ENCODE measurements at regions not wholly inside any gene's neighbourhood (a gene's known extent, or its start where the extent isn't known, plus 50 kb on each side); places are given as distances from the start of the nearest gene placed in this dataset.

- CTCF ChIA-PET (ENCODE audit: low intra/inter-chr PET ratio, low total read pairs), result no interaction called here
- Histone ChIP-seq H3K4me3 (replicated peaks in 1 of 3; ENCODE audit: insufficient read depth in 1 of 3, low read depth in 2 of 3, low read length in 3 of 3) (no peak overlapping the region), H3K4me1 (ENCODE audit: insufficient read depth, low read length) (no peaks in the 10 kb centered on the region)
Measured at GRCh38 chr6:144400321-144400720, 115.2 kb downstream of the UTRN start.

More at GRCh38 chr6:144400321-144400720, 115.2 kb downstream of the UTRN start:
- Histone ChIP-seq H2AFZ (ENCODE audit: low read length) (no peak overlapping the region), H3K4me2 (ENCODE audit: low read depth, low read length) (no peak overlapping the region), H4K20me1 (ENCODE audit: insufficient read depth, low read length) (peaks cover 55% of the 10 kb centered on the region), H3K9me3 (ENCODE audit: low read length) (peaks cover 18% of the 10 kb centered on the region), H3K9ac (ENCODE audit: insufficient read depth, low read depth, low read length) (no peak overlapping the region), H3K27ac (ENCODE audit: extremely low read length, insufficient read depth, low read length) (no peak overlapping the region), H3K36me3 (replicated peaks in 1 of 2; ENCODE audit: control insufficient read depth in 1 of 2, insufficient read depth in 2 of 2, low read length in 2 of 2) (peaks cover 7 to 38% of the 10 kb centered on the region in 2 experiments), H3K27me3 (ENCODE audit: control insufficient read depth in 1 of 2, insufficient read depth in 2 of 2, low read length in 2 of 2) (no peaks in the 10 kb centered on the region), H3K79me2 (ENCODE audit: insufficient read depth, low read length) (peaks cover 83% of the 10 kb centered on the region)
- POLR2A ChIA-PET, result no interaction called here
- BruUV-seq (replicated peaks), result no TSS peak
- in situ Hi-C loops (cut with HindIII; ENCODE audit: extremely low pct_ligation_motif_present, low pct_unique_long_range_greater_than_20kb) (no loop called here), intact Hi-C loops (cut with micrococcal nuclease; ENCODE audit: unreplicated experiment) (no loop called here)
- no peak for TF ChIP-seq HNRNPK (IDR thresholded peaks at IDR 0.05; ENCODE audit: low read depth, low read length, poor library complexity, severe bottlenecking)
- TF ChIP-seq ZBTB1 (CRISPR knock-in tag; IDR thresholded peaks at IDR 0.05; ENCODE audit: borderline replicate concordance), result no peak
- no peak for TF ChIP-seq TOE1 (CRISPR knock-in tag; IDR thresholded peaks at IDR 0.05)
- TF ChIP-seq HNF4A (CRISPR knock-in tag; IDR thresholded peaks at IDR 0.05), result no peak
- no peak for TF ChIP-seq NR0B2 (CRISPR knock-in tag; IDR thresholded peaks at IDR 0.05)
- no peak for TF ChIP-seq ZNF276 (CRISPR knock-in tag; IDR thresholded peaks at IDR 0.05; ENCODE audit: low read depth)
- no peak for TF ChIP-seq KMT2A (CRISPR knock-in tag; IDR thresholded peaks at IDR 0.05)
- no peak for ATAC-seq
- FAIRE-seq, result no peak
- 96% methylated on average over 5 of the region's 5 CpGs for WGBS (ENCODE audit: low lambda C conversion rate)
- no peak for DNase-seq (ENCODE audit: low spot score)

Measured in HepG2 (cell line).